Upper lobe of left lung (tissue), 6 donors: ENCODE measurements at regions not wholly inside any gene's neighbourhood (a gene's known extent, or its start where the extent isn't known, plus 50 kb on each side); places are given as distances from the start of the nearest gene placed in this dataset.
A peak's percentile ranks its signal among the peaks of the same experiment; 100 is the strongest.
"Not testable (repeated sequence)": the region's sequence is repeated elsewhere in the genome, so short reads cannot be mapped to it uniquely, and the experiment has no call there.

ENCODE experiments used
- ATAC-seq, 2 donors: fragments of 200-7000 bp; cut with Tn5 transposase; one replicate each; pipeline ENCODE4 v1.9.1; 2022; ENCODE audit warnings: mild to moderate bottlenecking in 2 of 2, moderate library complexity in 2 of 2; ENCODE audit not compliant: low FRiP score in 2 of 2
- DNase-seq, 2 donors: peaks; one replicate each; pipeline ENCODE4 v3.0.0-alpha.2; 2019 to 2020
- H3K27ac ChIP-seq, 4 donors: fragments of 200-600 bp; sonication (generic); one replicate each; pipeline ENCODE4 v1.5.1; 2016 to 2019
- H3K27me3 ChIP-seq, 4 donors: fragments of 200-600 bp; sonication (generic); one replicate each; pipeline ENCODE4 v1.5.1; 2017 to 2019
- H3K36me3 ChIP-seq, 4 donors: fragments of 200-600 bp; sonication (generic); one replicate each; pipeline ENCODE4 v1.5.1; 2016 to 2019
- H3K4me1 ChIP-seq, 4 donors: fragments of 200-600 bp; sonication (generic); one replicate each; pipeline ENCODE4 v1.5.1; 2018 to 2019
- H3K4me3 ChIP-seq, 4 donors: fragments of 200-600 bp; sonication (generic); one replicate each; pipeline ENCODE4 v1.5.1; 2017 to 2019; ENCODE audit warnings: mild to moderate bottlenecking in 2 of 4, moderate library complexity in 1 of 4
- H3K9me3 ChIP-seq, 4 donors: fragments of 200-600 bp; sonication (generic); one replicate each; pipeline ENCODE4 v1.5.1; 2018 to 2019
- EP300 ChIP-seq, 4 donors: sonication (generic); formaldehyde crosslinking; IDR thresholded peaks; one replicate each; pipeline ENCODE4 v1.5.1; 2017; ENCODE audit warnings: antibody characterized with exemption in 4 of 4, control low read depth in 2 of 4
- POLR2A ChIP-seq, 4 donors: fragments of 450-650 bp; IDR thresholded peaks; one replicate each; pipeline ENCODE4 v1.5.1; 2016 to 2017; ENCODE audit warnings: antibody characterized with exemption in 4 of 4, mild to moderate bottlenecking in 2 of 4
- POLR2AphosphoS5 ChIP-seq, 2 donors: sonication (generic); formaldehyde crosslinking; IDR thresholded peaks; one replicate each; pipeline ENCODE4 v1.5.1; 2017; ENCODE audit warnings: antibody characterized with exemption in 2 of 2
- WGBS, 2 donors: methylation state at CpG; one replicate each; pipeline ENCODE4 v1.1.5; 2017 to 2018; 5-methylcytosine and 5-hydroxymethylcytosine counted together
- TF ChIP-seq, protein P1 (sequence below), 6 experiments: fragments of 450-650 bp in 4 of 6; fragments of 200-600 bp in 2 of 6; sonication (generic) in 2 of 6; IDR thresholded peaks; one replicate each; pipeline ENCODE4 v1.5.1; 2016 to 2019; ENCODE audit warnings: antibody characterized with exemption in 6 of 6
- donor health status: DM: no; HTN: no; CAD: no; lungs with moderate emphysema.
- donor health status: DM: no; HTN: yes; CAD: no; lungs with severe emphysema.

- not testable (repeated sequence) for H3K27me3 ChIP-seq, H3K4me3 ChIP-seq, H3K9me3 ChIP-seq, ATAC-seq, H3K36me3 ChIP-seq, H3K27ac ChIP-seq, DNase-seq, H3K4me1 ChIP-seq
- WGBS, 2 donors = 78 to 90% methylated on average over 1 of the region's 1 CpG
These were observed 875.2 kb upstream of the ALG10B start for GRCh38 chr12:37441371-37441770.

DNA sequence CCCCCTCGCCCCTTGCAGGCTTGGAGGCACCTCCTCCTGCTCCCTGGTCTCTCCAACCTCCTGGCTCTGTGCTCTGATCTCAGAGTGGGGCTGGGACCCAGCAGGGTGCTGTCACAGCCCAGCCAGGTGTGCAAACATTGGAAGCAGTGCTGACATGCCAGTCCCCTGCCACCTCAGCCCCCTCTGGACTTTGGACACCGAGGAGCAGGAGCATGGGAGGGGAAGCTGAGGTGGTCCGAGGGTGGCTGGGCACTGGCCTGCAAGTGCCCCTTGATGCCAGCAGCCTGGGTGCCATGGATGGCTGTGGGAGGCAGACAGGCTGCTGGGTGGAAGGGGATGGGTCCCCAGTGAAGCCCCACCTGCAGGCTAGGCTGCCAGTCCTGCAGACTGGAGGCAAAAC, 860.9 kb upstream of the ALG10B start:
- DNase-seq = peak in 1 of 2 donors; percentile 39
- not testable (repeated sequence) for H3K4me3 ChIP-seq, H3K36me3 ChIP-seq, H3K27me3 ChIP-seq, H3K27ac ChIP-seq, H3K9me3 ChIP-seq, H3K4me1 ChIP-seq, ATAC-seq
- 69% methylated on average over 2 of the region's 3 CpGs; no CpG with 5 or more reads in 1 of the 2 donors for WGBS, 2 donors

DNA sequence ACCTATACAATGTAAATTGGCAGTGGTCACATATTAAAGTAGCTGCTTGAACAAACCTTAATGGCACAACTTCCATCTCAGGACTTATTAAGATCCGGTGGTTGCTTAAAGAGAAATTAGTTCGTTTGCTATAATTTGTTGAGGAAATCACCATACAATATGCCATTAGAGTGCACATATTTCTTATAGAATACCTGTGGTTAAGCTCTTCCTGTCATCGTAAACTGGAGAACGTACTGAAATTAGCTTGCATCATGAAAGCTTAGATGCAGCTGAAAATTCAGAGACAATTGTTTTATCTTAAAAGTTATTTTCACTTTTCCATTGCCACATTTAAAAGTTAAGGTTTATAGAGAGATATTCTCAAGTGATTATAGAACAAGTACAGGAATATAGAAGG, 818.6 kb upstream of the ALG10B start:
- H3K4me3 ChIP-seq, H3K36me3 ChIP-seq, H3K9me3 ChIP-seq, ATAC-seq, H3K27me3 ChIP-seq, DNase-seq, H3K27ac ChIP-seq, H3K4me1 ChIP-seq: not testable (repeated sequence)
- 78 to 79% methylated on average over 4 of the region's 4 CpGs for WGBS, 2 donors

DNA sequence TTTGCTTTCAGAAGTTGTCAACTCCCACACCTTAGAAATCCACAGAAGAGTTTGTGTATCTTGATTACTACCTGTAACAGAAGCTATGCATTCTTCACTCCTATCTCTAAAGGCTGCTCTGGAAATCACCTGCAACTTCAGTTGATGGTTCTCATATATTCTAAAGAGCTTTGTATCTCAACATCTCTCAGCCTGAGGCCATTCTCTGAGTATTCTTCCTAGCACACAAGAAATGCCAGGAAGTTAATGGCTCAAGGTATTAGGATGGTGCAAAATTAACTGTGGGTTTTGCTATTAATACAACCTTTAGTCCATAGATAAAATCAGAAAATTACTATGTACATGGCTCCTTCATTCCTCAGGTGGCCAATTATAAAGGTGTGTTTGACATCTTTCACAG, 806.3 kb upstream of the ALG10B start:
- not testable (repeated sequence) for ATAC-seq, H3K4me1 ChIP-seq

GRCh38 chr12:37540581-37540980, 776.0 kb upstream of the ALG10B start:
- peaks cover 0 to 20% (median 0%) of the 10 kb centered on the region in 4 donors for H3K9me3 ChIP-seq
- WGBS, 2 donors = 89 to 90% methylated on average over 9 of the region's 9 CpGs
- DNase-seq = not testable (repeated sequence)

More for the DNA sequence above, 806.3 kb upstream of the ALG10B start:
- not testable (repeated sequence) for H3K4me3 ChIP-seq, H3K9me3 ChIP-seq, H3K36me3 ChIP-seq, DNase-seq, H3K27me3 ChIP-seq, H3K27ac ChIP-seq

GRCh38 chr12:37541356-37541755, 775.2 kb upstream of the ALG10B start:
- ATAC-seq (peak in 1 of 2 donors; percentile 16), DNase-seq (peak in 1 of 2 donors; percentile 70)
- Histone ChIP-seq H3K36me3 (no peaks in the 10 kb centered on the region), H3K27me3 (no peaks in the 10 kb centered on the region), H3K27ac (no peak overlapping the region), H3K4me1 (no peaks in the 10 kb centered on the region), H3K4me3 (no peak overlapping the region), H3K9me3 (peaks cover 0 to 20% (median 0%) of the 10 kb centered on the region in 4 donors)
- TF ChIP-seq, protein P1, sequence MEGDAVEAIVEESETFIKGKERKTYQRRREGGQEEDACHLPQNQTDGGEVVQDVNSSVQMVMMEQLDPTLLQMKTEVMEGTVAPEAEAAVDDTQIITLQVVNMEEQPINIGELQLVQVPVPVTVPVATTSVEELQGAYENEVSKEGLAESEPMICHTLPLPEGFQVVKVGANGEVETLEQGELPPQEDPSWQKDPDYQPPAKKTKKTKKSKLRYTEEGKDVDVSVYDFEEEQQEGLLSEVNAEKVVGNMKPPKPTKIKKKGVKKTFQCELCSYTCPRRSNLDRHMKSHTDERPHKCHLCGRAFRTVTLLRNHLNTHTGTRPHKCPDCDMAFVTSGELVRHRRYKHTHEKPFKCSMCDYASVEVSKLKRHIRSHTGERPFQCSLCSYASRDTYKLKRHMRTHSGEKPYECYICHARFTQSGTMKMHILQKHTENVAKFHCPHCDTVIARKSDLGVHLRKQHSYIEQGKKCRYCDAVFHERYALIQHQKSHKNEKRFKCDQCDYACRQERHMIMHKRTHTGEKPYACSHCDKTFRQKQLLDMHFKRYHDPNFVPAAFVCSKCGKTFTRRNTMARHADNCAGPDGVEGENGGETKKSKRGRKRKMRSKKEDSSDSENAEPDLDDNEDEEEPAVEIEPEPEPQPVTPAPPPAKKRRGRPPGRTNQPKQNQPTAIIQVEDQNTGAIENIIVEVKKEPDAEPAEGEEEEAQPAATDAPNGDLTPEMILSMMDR (IDR thresholded peaks at IDR 0.05) = no peak
- TF ChIP-seq POLR2A (IDR thresholded peaks at IDR 0.05) (no peak), EP300 (IDR thresholded peaks at IDR 0.05) (no peak), POLR2AphosphoS5 (IDR thresholded peaks at IDR 0.05) (no peak)
- 93% methylated on average over 19 of the region's 21 CpGs; no CpG with 5 or more reads in 1 of the 2 donors for WGBS, 2 donors

More at GRCh38 chr12:37540581-37540980, 776.0 kb upstream of the ALG10B start:
- not testable (repeated sequence) for ATAC-seq, H3K27ac ChIP-seq, H3K27me3 ChIP-seq, H3K4me1 ChIP-seq, H3K4me3 ChIP-seq, H3K36me3 ChIP-seq

DNA sequence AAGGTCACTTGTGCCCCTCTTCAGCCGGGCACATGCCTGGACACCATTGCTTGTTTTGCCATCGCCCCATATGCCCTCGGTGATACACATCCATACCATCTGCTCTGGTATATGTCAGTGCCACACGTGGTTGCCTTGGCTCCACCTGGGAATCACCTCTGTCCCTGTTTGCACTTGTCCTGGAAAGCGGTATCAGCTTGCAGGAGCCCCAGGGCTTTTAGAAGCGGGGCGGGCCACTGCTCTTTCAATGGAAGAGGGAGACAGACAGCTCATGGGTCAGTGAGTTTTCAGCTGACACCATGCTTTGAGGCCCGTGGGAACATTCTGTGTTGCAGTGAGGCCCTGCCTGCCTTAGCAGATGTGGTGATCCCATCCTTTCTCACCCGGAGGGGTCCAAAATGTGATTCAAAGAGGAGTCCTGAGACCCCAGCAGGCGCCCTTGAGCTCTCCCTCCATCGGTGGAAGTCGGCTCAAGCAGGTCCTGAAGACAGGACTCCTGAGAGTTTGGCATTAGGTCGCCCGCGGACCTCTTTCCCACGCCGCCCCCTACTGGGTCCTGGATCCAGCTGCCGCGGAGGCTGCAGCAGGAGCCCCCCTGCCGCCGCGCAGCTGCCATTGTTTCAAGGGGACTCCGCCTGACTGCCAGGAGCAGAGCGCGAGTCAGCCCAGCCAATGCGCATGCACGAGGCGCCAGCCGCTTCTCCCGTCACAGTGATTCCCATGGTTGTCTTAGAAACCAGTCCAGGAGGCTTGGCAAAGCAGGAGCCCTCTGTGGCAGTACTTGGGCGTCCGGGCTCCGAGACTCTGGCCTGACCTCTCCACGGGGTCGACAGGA, 773.2 kb upstream of the ALG10B start:
- peak in 1 of 2 donors; percentile 75 for DNase-seq
- 74 to 85% methylated on average over 12 to 28 of the region's 35 CpGs for WGBS, 2 donors
- ATAC-seq = no peak
- TF ChIP-seq, protein P1 (IDR thresholded peaks at IDR 0.05) = no peak
- TF ChIP-seq EP300 (IDR thresholded peaks at IDR 0.05) = no peak
- Histone ChIP-seq H3K4me1 (no peaks in the 10 kb centered on the region), H3K36me3 (no peaks in the 10 kb centered on the region), H3K27ac (no peak overlapping the region), H3K4me3 (no peak overlapping the region), H3K27me3 (no peaks in the 10 kb centered on the region), H3K9me3 (peaks cover 0 to 32% (median 0%) of the 10 kb centered on the region in 4 donors)
